SK-N-SH (cell line): ENCODE measurements at regions not wholly inside any gene's neighbourhood (a gene's known extent, or its start where the extent isn't known, plus 50 kb on each side); places are given as distances from the start of the nearest gene placed in this dataset.
"Not testable (repeated sequence)": the region's sequence is repeated elsewhere in the genome, so short reads cannot be mapped to it uniquely, and the experiment has no call there.

Source experiments
- CTCF ChIA-PET: fragments of 300-600, 350-600 bp; formaldehyde crosslinking; extraction: SDS; loops from one replicate; lab custom pipeline; 2021; lab: Yijun Ruan, JAX
- POLR2A ChIA-PET: fragments of 350-600 bp; sonication (Branson Sonifier 250); formaldehyde crosslinking; extraction: SDS; loops from one replicate; lab custom pipeline; 2020; ENCODE audit warnings: antibody characterized with exemption, inconsistent platforms; lab: Yijun Ruan, JAX
- DNase-seq: peaks from one replicate; pipeline ENCODE4 v3.0.0; 2012
- H2AFZ ChIP-seq: fragments of 200-600 bp; sonication (generic); 2 replicates; pipeline ENCODE4 v1.8.1; 2016; ENCODE audit warnings: antibody characterized with exemption, mild to moderate bottlenecking, low read depth
- H3F3A ChIP-seq: fragments of 200-600 bp; sonication (generic); replicated peaks from 2 replicates; pipeline ENCODE3; 2016; ENCODE audit warnings: antibody characterized with exemption, mild to moderate bottlenecking; ENCODE audit not compliant: insufficient read depth
- H3K27ac ChIP-seq, 2 experiments: fragments of 200-500 bp in 1 of 2; fragments of 200-600 bp in 1 of 2; sonication (Bioruptor generic) in 1 of 2; sonication (generic), shearing (Covaris generic) in 1 of 2; 2 replicates each; pipeline versions ENCODE4 v1.5.1 to v1.6.1; 2014 to 2016; ENCODE audit warnings: low read depth in 2 of 2, inconsistent platforms in 1 of 2, low read length in 1 of 2, mild to moderate bottlenecking in 1 of 2, mixed read lengths in 1 of 2
- H3K27me3 ChIP-seq: fragments of 200-600 bp; sonication (generic), shearing (Covaris generic); 2 replicates; pipeline ENCODE4 v1.6.1; 2016; ENCODE audit warnings: mixed run types; ENCODE audit not compliant: insufficient read depth
- H3K36me3 ChIP-seq, 2 experiments: fragments of 200-500 bp in 1 of 2; fragments of 200-600 bp in 1 of 2; sonication (Bioruptor generic) in 1 of 2; sonication (generic) in 1 of 2; replicated peaks in 1 of 2; 2 replicates each; pipeline versions ENCODE3 to v1.5.1; 2014 to 2016; ENCODE audit warnings: low read length in 1 of 2, mild to moderate bottlenecking in 1 of 2; ENCODE audit not compliant: insufficient read depth in 2 of 2, control insufficient read depth in 1 of 2
- H3K4me1 ChIP-seq, 2 experiments: fragments of 200-500 bp in 1 of 2; fragments of 200-600 bp in 1 of 2; sonication (Bioruptor generic) in 1 of 2; sonication (generic), shearing (Covaris generic) in 1 of 2; 2 replicates each; pipeline versions ENCODE4 v1.5.1 to v1.6.1; 2014 to 2016; ENCODE audit warnings: low read depth in 1 of 2, low read length in 1 of 2, mixed run types in 1 of 2; ENCODE audit not compliant: insufficient read depth in 2 of 2, control insufficient read depth in 1 of 2
- H3K4me2 ChIP-seq: fragments of 200-600 bp; sonication (generic), shearing (Covaris generic); 2 replicates; pipeline ENCODE4 v1.6.1; 2017; ENCODE audit warnings: mixed run types
- H3K4me3 ChIP-seq, 2 experiments: fragments of 200-500 bp in 1 of 2; fragments of 200-600 bp in 1 of 2; sonication (Bioruptor generic) in 1 of 2; sonication (generic), shearing (Covaris generic) in 1 of 2; 2 replicates each; pipeline versions ENCODE4 v1.5.1 to v1.8.1; 2014 to 2016; ENCODE audit warnings: low read depth in 2 of 2, inconsistent platforms in 1 of 2, low read length in 1 of 2, mild to moderate bottlenecking in 1 of 2, mixed read lengths in 1 of 2, moderate library complexity in 1 of 2
- H3K79me2 ChIP-seq: fragments of 200-600 bp; sonication (generic); 2 replicates; pipeline ENCODE4 v1.8.1; 2017; ENCODE audit warnings: mild to moderate bottlenecking; ENCODE audit not compliant: insufficient read depth
- H3K9ac ChIP-seq: fragments of 200-600 bp; sonication (generic); 2 replicates; pipeline ENCODE4 v1.6.1; 2017; ENCODE audit warnings: mixed run types
- H3K9me2 ChIP-seq: fragments of 200-600 bp; sonication (generic); 2 replicates; pipeline ENCODE4 v1.6.1; 2017; ENCODE audit warnings: mixed run types
- H3K9me3 ChIP-seq: fragments of 200-600 bp; sonication (generic); 2 replicates; pipeline ENCODE4 v1.6.1; 2017; ENCODE audit warnings: mixed run types, mild to moderate bottlenecking, moderate library complexity
- H4K20me1 ChIP-seq: fragments of 200-600 bp; sonication (generic); 2 replicates; pipeline ENCODE4 v1.6.1; 2017; ENCODE audit warnings: mild to moderate bottlenecking, mixed run types; ENCODE audit not compliant: insufficient read depth
- CTCF ChIP-seq: fragments of 200-600 bp; sonication (generic); IDR thresholded peaks from 2 replicates; pipeline ENCODE4 v1.6.1; 2017; ENCODE audit warnings: antibody characterized with exemption, mild to moderate bottlenecking, moderate library complexity
- EP300 ChIP-seq, 2 experiments: IDR thresholded peaks; 2 replicates each; pipeline versions ENCODE4 v1.4.0 to v1.6.1; 2012; ENCODE audit warnings: borderline replicate concordance in 1 of 2, low read depth in 1 of 2, low read length in 1 of 2
- IRF3 ChIP-seq: fragments of 150-350 bp; IDR thresholded peaks from 2 replicates; pipeline ENCODE4 v1.6.1; 2016; ENCODE audit warnings: mild to moderate bottlenecking, low read depth, low read length
- MAX ChIP-seq: IDR thresholded peaks from 2 replicates; pipeline ENCODE4 v1.4.0; 2012; ENCODE audit warnings: low read depth
- MEF2A ChIP-seq: IDR thresholded peaks from 2 replicates; pipeline ENCODE4 v1.4.0; 2012; ENCODE audit warnings: low read depth, borderline replicate concordance
- PBX3 ChIP-seq: IDR thresholded peaks from 2 replicates; pipeline ENCODE4; 2012
- RCOR1 ChIP-seq: fragments of 150-350 bp; IDR thresholded peaks from 2 replicates; pipeline ENCODE4 v1.6.1; 2017; ENCODE audit warnings: antibody characterized with exemption, low read length
- WGBS: methylation state at CpG from one replicate; pipeline ENCODE4 v1.1.6; 2017; ENCODE audit warnings: low lambda C conversion rate; 5-methylcytosine and 5-hydroxymethylcytosine counted together

GRCh38 chr13:55653497-55653896 lies 1487.2 kb upstream of the PRR20A start (continued):
- TF ChIP-seq CTCF (no peak), MEF2A (no peak), EP300 (IDR thresholded peaks at IDR 0.05; ENCODE audit: borderline replicate concordance in 1 of 2, low read depth in 1 of 2, low read length in 1 of 2) (no peak), MAX (no peak), IRF3 (no peak)

- no peak overlapping the region for H3K4me3 ChIP-seq
- no peaks in the 10 kb centered on the region for H3K27me3 ChIP-seq
- POLR2A ChIA-PET: no interaction called here
- H4K20me1 ChIP-seq: no peaks in the 10 kb centered on the region
- H3K36me3 ChIP-seq: no peaks in the 10 kb centered on the region
- H3F3A ChIP-seq: no peaks in the 10 kb centered on the region
- no peak for DNase-seq
- no peaks in the 10 kb centered on the region for H3K9me3 ChIP-seq
- TF ChIP-seq CTCF (no peak), RCOR1 (no peak), PBX3 (no peak)
- H3K9me2 ChIP-seq: no peaks in the 10 kb centered on the region
- H3K4me1 ChIP-seq: no peaks in the 10 kb centered on the region
- H3K79me2 ChIP-seq: no peaks in the 10 kb centered on the region
- no peak overlapping the region for H3K9ac ChIP-seq
- no peak overlapping the region for H3K4me2 ChIP-seq
- CTCF ChIA-PET: no interaction called here
- H2AFZ ChIP-seq: no peak overlapping the region
- no peak overlapping the region for H3K27ac ChIP-seq
Observed at GRCh38 chr13:55654243-55654642, 1486.5 kb upstream of the PRR20A start.

DNA sequence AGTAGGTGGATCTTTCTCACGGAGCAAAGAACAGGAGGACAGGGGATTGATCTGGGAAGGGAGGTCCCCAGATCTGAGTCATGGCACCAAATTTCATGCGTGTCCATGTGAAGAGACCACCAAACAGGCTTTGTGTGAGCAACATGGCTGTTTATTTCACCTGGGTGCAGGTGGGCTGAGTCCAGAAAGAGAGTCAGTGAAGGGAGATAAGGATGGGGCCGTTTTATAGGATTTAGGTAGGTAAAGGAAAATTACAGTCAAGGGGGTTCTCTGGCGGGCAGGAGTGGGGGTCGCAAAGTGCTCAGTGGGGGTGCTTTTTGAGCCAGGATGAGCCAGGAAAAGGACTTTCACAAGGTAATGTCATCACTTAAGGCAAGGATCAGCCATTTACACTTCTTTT lies 1480.5 kb upstream of the PRR20A start:
- H3K9me3 ChIP-seq, H3K27me3 ChIP-seq, H3K27ac ChIP-seq, H3K9me2 ChIP-seq, H2AFZ ChIP-seq, DNase-seq, POLR2A ChIA-PET, H3K4me2 ChIP-seq, CTCF ChIA-PET, H3K9ac ChIP-seq, H3K36me3 ChIP-seq, H3K4me3 ChIP-seq, H3K4me1 ChIP-seq, H4K20me1 ChIP-seq, H3K79me2 ChIP-seq, H3F3A ChIP-seq: not testable (repeated sequence)
- 7% methylated on average over 5 of the region's 5 CpGs for WGBS
